ENCODE measurements at regions not wholly inside any gene's neighbourhood (a gene's known extent, or its start where the extent isn't known, plus 50 kb on each side); places are given as distances from the start of the nearest gene placed in this dataset.

- Histone ChIP-seq H3K27ac (no peak overlapping the region), H3K4me1 (replicated peaks in 1 of 2) (no peaks in the 10 kb centered on the region), H3K9me3 (replicated peaks in 1 of 3) (no peaks in the 10 kb centered on the region), H3K4me3 (no peak overlapping the region), H3K27me3 (no peaks in the 10 kb centered on the region), H3K36me3 (replicated peaks in 1 of 2) (no peaks in the 10 kb centered on the region)
- no peak for TF ChIP-seq CTCF (IDR thresholded peaks at IDR 0.05)
- TF ChIP-seq POLR2A (IDR thresholded peaks at IDR 0.05) = no peak
- DNase-seq = no peak
- intact Hi-C loops (cut with DNase I) = no loop called here
These were observed 70.5 kb upstream of the NKAIN2 start for GRCh38 chr6:123733180-123733579.

- Histone ChIP-seq H3K27me3 (no peaks in the 10 kb centered on the region), H3K36me3 (replicated peaks in 1 of 2) (no peaks in the 10 kb centered on the region), H3K27ac (no peak overlapping the region), H3K4me3 (no peak overlapping the region), H3K9me3 (replicated peaks in 1 of 3) (no peaks in the 10 kb centered on the region), H3K4me1 (replicated peaks in 1 of 2) (peaks cover 0 to 6% of the 10 kb centered on the region in 2 donors)
- WGBS, 4 donors = 75 to 83% (median 79%) methylated on average over 3 of the region's 3 CpGs
- no peak for DNase-seq
- no peak for TF ChIP-seq POLR2A (IDR thresholded peaks at IDR 0.05)
- no peak for TF ChIP-seq CTCF (IDR thresholded peaks at IDR 0.05)
- intact Hi-C loops (cut with DNase I) = loop anchor here in 1 of 2 donors (5.0 kb wide), 1 partner anchor 299 kb away; no protein-coding TSS in a partner anchor
These were observed 79.8 kb upstream of the TRDN start for GRCh38 chr6:123716506-123716905.

GRCh38 chr6:123715006-123715863 lies 78.5 kb upstream of the TRDN start:
- intact Hi-C loops (cut with DNase I) = loop anchor here (2.0 to 5.0 kb wide), 2 partner anchors 298 kb away; no protein-coding TSS in a partner anchor
- Histone ChIP-seq H3K4me1 (replicated peaks in 1 of 2) (peaks cover 0 to 6% of the 10 kb centered on the region in 2 donors), H3K27ac (no peak overlapping the region), H3K36me3 (replicated peaks in 1 of 2) (no peaks in the 10 kb centered on the region), H3K27me3 (no peaks in the 10 kb centered on the region), H3K4me3 (no peak overlapping the region), H3K9me3 (replicated peaks in 1 of 3) (no peaks in the 10 kb centered on the region)
- peak; percentile 20 to 54 (median 39) for DNase-seq
- WGBS, 4 donors = 50 to 54% (median 51%) methylated on average over 7 of the region's 7 CpGs
- TF ChIP-seq CTCF (IDR thresholded peaks at IDR 0.05) = peak; percentile 50 to 83 (median 70)
- TF ChIP-seq POLR2A (IDR thresholded peaks at IDR 0.05) = no peak

GRCh38 chr6:123712831-123713230 lies 76.1 kb upstream of the TRDN start:
- Histone ChIP-seq H3K4me3 (no peak overlapping the region), H3K27ac (no peak overlapping the region), H3K36me3 (replicated peaks in 1 of 2) (no peaks in the 10 kb centered on the region), H3K4me1 (replicated peaks in 1 of 2) (peaks cover 0 to 6% of the 10 kb centered on the region in 2 donors), H3K27me3 (no peaks in the 10 kb centered on the region), H3K9me3 (replicated peaks in 1 of 3) (no peaks in the 10 kb centered on the region)
- DNase-seq = no peak
- 64 to 76% (median 68%) methylated on average over 3 of the region's 3 CpGs for WGBS, 4 donors
- intact Hi-C loops (cut with DNase I) = no loop called here
- TF ChIP-seq CTCF (IDR thresholded peaks at IDR 0.05) (no peak), POLR2A (IDR thresholded peaks at IDR 0.05) (no peak)
